Cardiac fibroblast (primary cell): ENCODE measurements at regions not wholly inside any gene's neighbourhood (a gene's known extent, or its start where the extent isn't known, plus 50 kb on each side); places are given as distances from the start of the nearest gene placed in this dataset.
"Not testable (repeated sequence)": the region's sequence is repeated elsewhere in the genome, so short reads cannot be mapped to it uniquely, and the experiment has no call there.

Experiments
- DNase-seq, 2 donors: peaks; one replicate each; pipeline versions ENCODE4 v3.0.0 to v3.0.0-alpha.2; 2010; ENCODE audit warnings: low read depth in 2 of 2
- H3K4me3 ChIP-seq, 2 donors: replicated peaks in 1 of 2; 1 replicate in 1 of 2; 2 replicates in 1 of 2; pipeline ENCODE4 v1.5.1; 2011; ENCODE audit warnings: low read depth in 2 of 2, low read length in 2 of 2, mild to moderate bottlenecking in 2 of 2, moderate library complexity in 1 of 2
- CTCF ChIP-seq: IDR thresholded peaks from one replicate; pipeline ENCODE4 v1.5.1; 2011; ENCODE audit warnings: low read depth, mild to moderate bottlenecking, low read length, inconsistent platforms

- DNase-seq: no peak
- no peak overlapping the region for H3K4me3 ChIP-seq
- TF ChIP-seq CTCF: no peak
Observed at GRCh38 chr4:25504932-25505636, 128.0 kb downstream of the ANAPC4 start.

GRCh38 chr4:25505637-25505991 lies 128.6 kb downstream of the ANAPC4 start:
- no peak for TF ChIP-seq CTCF
- DNase-seq: no peak
- H3K4me3 ChIP-seq: no peak overlapping the region

- no peak for DNase-seq
- H3K4me3 ChIP-seq: no peak overlapping the region
- no peak for TF ChIP-seq CTCF
Observed at GRCh38 chr4:25506032-25506571, 129.0 kb downstream of the ANAPC4 start.

GRCh38 chr4:25509646-25510045 lies 132.6 kb downstream of the ANAPC4 start:
- no peak for DNase-seq
- TF ChIP-seq CTCF: no peak
- H3K4me3 ChIP-seq: no peak overlapping the region

- DNase-seq, H3K4me3 ChIP-seq: not testable (repeated sequence)
Observed at GRCh38 chr4:25511823-25512222, 134.8 kb downstream of the ANAPC4 start.

GRCh38 chr4:25513814-25514213 lies 136.8 kb downstream of the ANAPC4 start:
- no peak overlapping the region for H3K4me3 ChIP-seq
- no peak for DNase-seq
- no peak for TF ChIP-seq CTCF

GRCh38 chr4:25523405-25523804 lies 132.2 kb upstream of the SLC34A2 start:
- no peak for DNase-seq
- no peak for TF ChIP-seq CTCF
- no peak overlapping the region for H3K4me3 ChIP-seq
